ENCODE measurements at regions not wholly inside any gene's neighbourhood (a gene's known extent, or its start where the extent isn't known, plus 50 kb on each side); places are given as distances from the start of the nearest gene placed in this dataset.

- no peak for DNase-seq (ENCODE audit: low spot score)
Observed at GRCh38 chr15:93308026-93308690, 219.1 kb upstream of the RGMA start.

DNA sequence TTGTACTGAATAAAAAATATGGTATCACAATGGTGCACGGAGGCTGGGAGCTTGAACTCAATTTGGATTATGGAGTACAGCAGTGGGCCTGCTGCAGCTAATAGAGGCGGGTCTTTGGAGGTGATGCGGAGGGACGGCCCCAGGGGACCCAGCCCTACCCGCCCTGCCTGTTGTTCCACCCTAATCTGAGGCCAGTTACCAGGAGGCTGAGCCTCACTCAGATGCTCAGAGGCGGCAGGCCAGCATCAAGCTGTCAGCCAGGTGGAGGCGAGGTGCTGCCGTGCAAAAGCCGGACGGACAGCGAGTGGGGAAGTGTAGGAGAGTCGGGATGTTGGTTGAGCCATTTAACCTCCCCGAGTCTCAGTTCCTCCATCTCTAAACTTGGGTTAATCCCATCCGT, 218.5 kb upstream of the RGMA start:
- DNase-seq (ENCODE audit: low spot score): no peak

GRCh38 chr15:93305306-93305705, 216.3 kb upstream of the RGMA start:
- no peak for DNase-seq (ENCODE audit: low spot score)

- no peak for DNase-seq (ENCODE audit: low spot score)
Observed at GRCh38 chr15:93302080-93302765, 213.2 kb upstream of the RGMA start.

DNA sequence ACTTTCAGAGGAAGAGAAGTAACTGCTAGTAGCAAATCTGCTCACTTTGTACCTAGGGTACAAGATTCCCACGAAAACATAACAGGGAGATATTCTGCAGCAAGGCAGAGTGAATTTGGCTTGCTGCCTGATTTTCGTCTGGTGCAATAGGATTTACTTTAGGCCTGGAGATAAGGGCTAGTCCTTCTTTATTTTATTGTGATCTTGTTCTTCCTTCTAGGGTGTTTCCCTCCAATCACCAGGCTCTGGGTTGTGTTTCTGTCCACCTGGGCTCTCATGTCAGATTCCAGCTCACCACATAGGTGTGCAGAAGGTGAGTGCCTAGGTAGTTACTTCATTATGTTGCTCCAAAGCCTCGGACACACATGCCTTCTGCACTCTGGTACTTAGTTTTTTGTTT, 211.8 kb upstream of the RGMA start:
- no peak for DNase-seq (ENCODE audit: low spot score)

DNA sequence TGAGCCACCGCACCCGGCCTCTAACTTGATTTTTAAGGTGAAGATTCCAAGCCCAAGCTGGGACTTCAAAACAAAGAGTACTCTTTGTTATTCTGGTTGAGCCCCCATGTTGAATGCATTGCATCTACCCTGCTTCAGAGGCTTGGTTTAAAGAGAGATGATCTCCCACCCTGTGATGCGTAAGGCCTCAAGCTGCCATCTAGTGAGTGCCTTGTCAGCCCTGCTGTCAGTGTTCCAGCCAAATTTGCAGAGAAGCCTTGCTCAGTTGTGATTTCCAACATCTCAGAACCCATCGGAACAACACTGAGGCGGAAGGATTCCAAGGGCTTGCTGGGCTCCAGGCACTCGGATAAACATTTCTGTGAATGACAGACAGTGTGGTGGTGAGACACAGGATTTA, 210.7 kb upstream of the RGMA start:
- DNase-seq (ENCODE audit: low spot score): no peak

DNA sequence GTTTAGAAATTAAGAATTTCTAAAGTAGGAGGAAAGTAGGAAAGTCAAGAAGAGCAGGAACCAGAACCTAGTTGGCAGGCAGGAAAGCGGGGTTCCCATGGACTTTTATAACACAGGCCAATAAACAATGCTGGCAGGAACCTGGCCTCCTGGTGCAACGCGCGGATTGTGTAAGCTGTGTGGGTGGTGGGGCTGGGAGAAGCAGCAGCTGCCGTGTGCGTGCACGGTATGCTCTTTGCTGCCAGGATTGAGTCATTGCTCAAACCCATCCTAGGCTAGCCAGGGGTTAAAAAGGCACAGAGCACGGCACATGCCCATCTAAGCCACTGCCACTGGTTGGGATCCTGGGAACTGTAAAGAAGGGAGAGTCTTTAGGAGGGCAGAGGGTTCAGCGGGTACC, 209.9 kb upstream of the RGMA start:
- DNase-seq (ENCODE audit: low spot score): no peak

GRCh38 chr15:93296759-93297500, 207.9 kb upstream of the RGMA start:
- DNase-seq (ENCODE audit: low spot score): no peak

DNA sequence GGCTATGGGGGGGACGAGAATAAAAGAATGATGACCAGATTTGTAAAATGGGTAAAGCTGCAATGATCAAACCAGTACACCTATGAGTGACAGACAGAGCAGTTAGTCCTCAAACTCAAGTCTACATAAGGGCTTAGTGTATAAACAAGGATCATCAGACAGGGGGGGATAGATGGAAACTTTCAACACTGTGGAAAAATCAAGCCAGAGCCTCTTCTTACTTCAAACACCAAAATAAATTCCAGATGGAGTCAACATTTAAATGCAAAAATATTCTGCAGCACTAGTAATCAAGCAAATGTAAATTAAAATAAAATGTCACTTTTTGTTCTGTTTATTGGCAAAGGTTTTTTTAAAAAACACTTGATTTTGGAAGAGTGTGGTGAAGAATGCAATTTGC, 205.9 kb upstream of the RGMA start:
- no peak for DNase-seq (ENCODE audit: low spot score)

DNA sequence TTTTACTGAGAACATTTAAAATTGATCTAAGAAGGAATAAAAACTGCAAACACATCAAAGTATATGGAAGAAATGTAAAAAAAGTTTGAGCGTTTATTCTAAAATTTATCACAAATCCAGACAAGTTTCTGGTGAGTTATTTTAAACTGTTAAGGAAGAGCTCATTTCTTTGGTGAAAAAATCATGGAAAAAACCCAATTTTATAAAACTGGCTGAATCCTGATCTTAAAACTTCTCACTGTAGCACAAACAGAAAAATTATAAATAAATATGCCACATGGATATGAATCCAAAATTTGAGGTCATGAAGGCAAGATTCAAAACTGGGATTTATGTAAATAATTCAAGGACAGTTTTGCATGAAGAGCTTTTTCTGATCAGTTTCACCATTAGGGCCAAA, 205.1 kb upstream of the RGMA start:
- DNase-seq (ENCODE audit: low spot score): no peak

DNA sequence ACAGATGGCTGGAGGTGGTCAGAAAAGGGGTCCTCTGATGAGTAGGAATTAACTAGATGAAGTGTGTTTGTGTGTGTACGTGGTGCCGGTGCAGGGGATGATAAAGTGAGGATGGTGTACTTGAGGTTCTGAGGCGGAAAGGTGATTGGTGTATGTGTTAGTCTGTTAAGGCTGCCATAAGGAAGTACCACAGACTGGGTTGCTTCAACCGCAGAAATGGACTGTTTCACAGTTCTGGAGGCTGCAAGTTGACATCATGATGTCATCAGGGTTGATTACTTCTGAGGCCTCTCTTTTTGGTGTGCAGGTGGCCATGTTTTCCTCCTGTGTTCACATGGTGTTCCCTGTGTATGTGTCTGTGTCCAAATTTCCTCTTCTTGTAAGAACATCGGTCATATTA, 202.4 kb upstream of the RGMA start:
- DNase-seq (ENCODE audit: low spot score): no peak

DNA sequence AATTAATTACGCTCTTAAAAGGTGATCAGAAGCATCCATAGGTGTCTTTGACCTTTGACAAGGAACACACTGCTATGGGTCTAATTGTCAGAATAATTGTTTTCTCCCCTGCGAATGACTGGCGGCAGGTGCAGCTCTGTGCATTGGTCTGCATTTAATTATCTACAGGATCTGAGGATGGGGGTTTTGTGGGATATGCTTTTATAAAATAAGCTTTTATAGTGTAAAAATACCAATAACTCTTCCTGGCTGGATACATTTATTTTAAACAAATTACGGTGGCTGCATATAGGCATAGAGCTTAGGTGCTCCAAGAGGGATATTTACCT, 201.6 kb upstream of the RGMA start:
- no peak for DNase-seq (ENCODE audit: low spot score)

DNA sequence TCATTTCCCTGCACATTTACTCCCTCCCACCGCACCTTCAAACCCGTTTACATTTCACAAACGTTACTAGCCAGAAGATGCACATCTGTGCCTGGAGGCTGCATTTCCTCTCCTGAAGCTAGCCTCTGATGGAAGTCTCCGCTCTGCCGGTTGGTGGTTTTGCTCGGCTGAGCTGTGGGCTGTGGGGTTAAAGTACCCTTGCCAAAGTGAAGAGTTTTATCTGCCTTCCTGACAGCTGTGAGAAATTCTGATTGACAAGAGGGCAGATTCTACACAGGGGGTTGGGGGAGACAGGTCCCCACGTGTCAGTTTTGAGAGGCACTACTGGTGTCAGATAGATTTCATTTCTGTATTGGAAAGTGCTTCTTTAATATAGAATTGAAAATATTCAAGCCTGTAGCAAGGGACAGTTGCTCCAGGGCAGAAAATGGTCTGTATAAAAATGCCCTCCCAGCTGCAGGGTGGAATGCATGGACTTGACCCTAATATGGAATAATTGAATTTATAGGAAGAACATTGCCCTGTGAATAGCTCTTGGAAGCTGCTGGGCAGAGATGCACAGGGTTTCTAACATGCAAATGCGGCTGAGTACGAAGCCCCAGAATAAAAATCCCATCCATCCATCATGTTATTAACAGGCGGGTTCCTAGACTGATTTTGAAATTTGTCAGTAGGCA, 201.1 kb upstream of the RGMA start:
- no peak for DNase-seq (ENCODE audit: low spot score)

GRCh38 chr15:93288728-93289294, 199.8 kb upstream of the RGMA start:
- no peak for DNase-seq (ENCODE audit: low spot score)

GRCh38 chr15:93286446-93286845, 197.4 kb upstream of the RGMA start:
- no peak for DNase-seq (ENCODE audit: low spot score)

- DNase-seq (ENCODE audit: low spot score): no peak
Observed at GRCh38 chr15:93283854-93284253, 194.8 kb upstream of the RGMA start.

DNA sequence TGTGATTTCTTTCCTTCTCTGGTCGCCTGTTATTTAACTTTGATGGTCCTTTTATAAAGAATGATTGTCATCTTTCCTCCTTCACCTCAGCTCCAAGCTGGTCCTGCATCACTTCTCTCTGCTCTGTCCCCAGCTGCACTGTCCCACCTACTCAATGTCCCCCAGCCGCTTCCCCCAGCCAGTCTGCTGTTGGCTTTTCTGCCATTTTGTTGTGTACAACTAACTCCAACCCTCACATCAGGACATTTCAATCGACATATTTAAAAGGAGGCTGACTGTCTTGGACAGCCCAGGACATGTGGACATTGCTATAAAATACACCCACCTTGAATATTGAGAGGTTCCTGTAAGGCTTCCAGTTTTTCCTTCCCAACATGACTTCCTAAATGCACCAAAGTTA, 193.8 kb upstream of the RGMA start:
- DNase-seq (ENCODE audit: low spot score): no peak

DNA sequence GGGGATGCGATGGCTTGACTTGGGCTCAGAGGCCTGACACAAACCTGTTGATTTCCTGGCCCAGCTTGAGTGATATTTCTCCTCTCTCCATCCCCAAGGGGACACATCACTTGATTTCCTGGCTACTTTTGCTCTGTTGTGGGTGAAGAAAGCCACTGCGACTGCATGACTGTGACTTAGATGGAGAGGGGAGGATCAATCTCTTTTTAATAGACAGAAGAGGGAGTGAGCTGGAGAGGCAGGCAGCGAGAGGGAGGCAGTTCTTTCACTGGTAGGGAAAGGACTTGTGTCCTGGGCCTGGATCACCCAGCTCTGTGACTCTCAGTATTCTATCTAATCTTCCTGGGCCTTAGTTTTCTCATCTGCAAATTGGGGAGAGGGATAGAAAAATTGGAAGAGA, 189.8 kb upstream of the RGMA start:
- DNase-seq (ENCODE audit: low spot score): no peak

- DNase-seq (ENCODE audit: low spot score): no peak
Observed at GRCh38 chr15:93278006-93278405, 189.0 kb upstream of the RGMA start.

DNA sequence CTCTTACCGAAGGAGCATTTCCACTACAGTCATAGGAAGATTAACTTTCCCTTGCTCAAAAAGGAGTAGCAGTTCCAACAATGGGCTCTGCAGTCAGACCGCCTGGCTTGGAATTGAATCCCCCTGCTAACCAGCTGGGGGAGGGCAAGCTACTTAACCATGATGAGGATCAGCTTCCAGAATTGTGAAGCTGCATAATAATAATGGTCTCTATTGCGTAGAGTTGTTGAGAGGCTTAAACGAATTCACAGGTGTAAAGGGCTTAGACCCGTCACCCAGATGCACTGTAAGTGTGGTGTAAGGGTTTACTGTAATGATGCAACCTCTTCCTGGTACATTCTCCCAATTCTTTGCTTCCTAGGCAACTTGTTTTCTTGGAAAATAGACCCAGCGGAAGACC, 185.2 kb upstream of the RGMA start:
- no peak for DNase-seq (ENCODE audit: low spot score)

GRCh38 chr15:93271871-93272270, 182.9 kb upstream of the RGMA start:
- DNase-seq (ENCODE audit: low spot score): no peak

GRCh38 chr15:93270937-93271467, 182.0 kb upstream of the RGMA start:
- no peak for DNase-seq (ENCODE audit: low spot score)

Data from activated CD4-positive, alpha-beta T cell treated with anti-CD3 and anti-CD28 coated beads, Interleukin-2, Interleukin-4, amounts not matched to agents 100 ng/mL and 50 ng/mL, durations not matched to agents 16 hours and 8 hours (primary cell).